SH-SY5Y (cell line): ENCODE measurements at regions not wholly inside any gene's neighbourhood (a gene's known extent, or its start where the extent isn't known, plus 50 kb on each side); places are given as distances from the start of the nearest gene placed in this dataset.

Experiments used
- GATA2 ChIP-seq: IDR thresholded peaks from 2 replicates; pipeline ENCODE4 v1.6.1; 2011; ENCODE audit warnings: mild to moderate bottlenecking, low read depth, low read length
- GATA3 ChIP-seq: IDR thresholded peaks from 2 replicates; pipeline ENCODE4 v1.6.1; 2011; ENCODE audit warnings: low read depth, mild to moderate bottlenecking, low read length, moderate library complexity

GRCh38 chr9:126157826-126158587 lies 168.6 kb upstream of the MVB12B start:
- TF ChIP-seq GATA2 (no peak), GATA3 (no peak)
